ENCODE measurements at regions not wholly inside any gene's neighbourhood (a gene's known extent, or its start where the extent isn't known, plus 50 kb on each side); places are given as distances from the start of the nearest gene placed in this dataset.

DNA sequence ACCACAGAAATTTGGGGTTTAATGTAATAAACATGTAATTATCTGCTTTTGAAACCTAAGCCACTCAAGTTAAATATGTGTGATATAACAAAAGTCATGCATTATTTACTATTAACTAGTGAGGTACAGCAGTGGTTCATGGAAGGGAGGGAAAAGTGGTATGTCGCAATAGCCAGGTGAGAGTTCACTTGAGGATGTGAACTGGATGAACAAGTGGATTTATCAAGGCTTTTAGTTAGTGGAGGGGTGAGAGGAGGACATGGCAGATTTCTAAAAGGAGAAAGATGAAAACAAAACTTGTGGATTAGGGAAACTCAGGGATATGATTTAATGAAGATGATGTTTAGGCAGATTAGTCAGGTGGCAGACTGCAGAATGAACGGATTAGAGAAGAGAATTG lies 141.3 kb upstream of the NFIB start:
- BruUV-seq (replicated peaks), result no TSS peak
- Histone ChIP-seq H2AFZ (ENCODE audit: low read depth, low read length) (no peak overlapping the region), H3K4me2 (ENCODE audit: insufficient read depth, low read length) (no peak overlapping the region), H3K79me2 (ENCODE audit: control insufficient read depth, insufficient read depth, low read length) (no peaks in the 10 kb centered on the region), H3K9me3 (replicated peaks; ENCODE audit: control insufficient read depth, insufficient read depth, low read depth, low read length) (no peaks in the 10 kb centered on the region), H3K9me1 (ENCODE audit: control insufficient read depth, insufficient read depth, low read length) (no peaks in the 10 kb centered on the region), H3K27me3 (ENCODE audit: control insufficient read depth in 2 of 2, insufficient read depth in 2 of 2, low read length in 2 of 2) (no peaks in the 10 kb centered on the region; a peak in 1 of 5 replicates), H3K27ac (ENCODE audit: extremely low read depth, low read depth, low read length) (no peak overlapping the region), H4K20me1 (replicated peaks; ENCODE audit: control insufficient read depth, insufficient read depth, low read length) (no peaks in the 10 kb centered on the region), H3K36me3 (ENCODE audit: control insufficient read depth, insufficient read depth, low read length) (no peaks in the 10 kb centered on the region), H3K9ac (ENCODE audit: insufficient read depth in 1 of 2, low read depth in 2 of 2, low read length in 2 of 2) (no peak overlapping the region), H3K4me3 (no peak overlapping the region), H3K4me1 (replicated peaks in 1 of 2; ENCODE audit: control insufficient read depth in 2 of 2, insufficient read depth in 2 of 2, low read length in 2 of 2) (no peaks in the 10 kb centered on the region)
- FAIRE-seq (no peak), ATAC-seq (no peak), DNase-seq (ENCODE audit: extremely low read depth in 1 of 4, low spot score in 3 of 4) (no peak)
- WGBS (ENCODE audit: insufficient coverage, low coverage, missing lambda C conversion rate), result 16% methylated on average over 2 of the region's 2 CpGs
- intact Hi-C loops (cut with micrococcal nuclease), result no loop called here
- no peak for TF ChIP-seq ZNF696 (CRISPR knock-in tag; conservative IDR thresholded peaks at IDR 0.05)
- TF ChIP-seq CEBPB (tag; IDR thresholded peaks at IDR 0.05), result peak; percentile 75
- TF ChIP-seq CEBPG (CRISPR knock-in tag; IDR thresholded peaks at IDR 0.05), result no peak
- peak in 1 of 2 experiments; percentile 71; a peak in 2 of 4 replicates for TF ChIP-seq CEBPG (tag; conservative IDR thresholded peaks at IDR 0.05 in 1 of 2, IDR thresholded peaks at IDR 0.05 in 1 of 2)
- CTCF ChIA-PET (ENCODE audit: low intra/inter-chr PET ratio), result no interaction called here
- POLR2A ChIA-PET, result no interaction called here
- in situ Hi-C loops (cut with MboI), result no loop called here

DNA sequence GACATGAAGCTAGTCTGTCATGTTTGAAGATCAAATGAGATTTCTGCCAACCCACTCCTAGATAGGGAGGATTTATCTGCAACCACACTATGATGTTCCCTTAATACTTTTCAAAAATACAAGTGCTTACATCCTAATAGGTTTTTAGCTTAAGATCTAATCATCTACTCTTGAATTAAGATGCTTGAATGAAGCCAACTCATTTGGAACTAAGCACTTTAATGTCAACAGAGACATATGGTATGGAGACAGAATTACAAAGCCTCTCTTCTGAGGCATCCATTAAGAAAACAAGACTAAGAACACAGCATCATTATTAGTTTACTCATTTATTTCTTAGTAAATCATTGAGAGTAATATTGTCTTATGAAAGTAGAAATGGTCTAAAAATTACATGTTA lies 139.3 kb upstream of the NFIB start:
- Histone ChIP-seq H3K4me2 (ENCODE audit: insufficient read depth, low read length) (no peak overlapping the region), H3K9me3 (replicated peaks; ENCODE audit: control insufficient read depth, insufficient read depth, low read depth, low read length) (no peaks in the 10 kb centered on the region), H3K9ac (ENCODE audit: insufficient read depth in 1 of 2, low read depth in 2 of 2, low read length in 2 of 2) (no peak overlapping the region), H3K27ac (ENCODE audit: extremely low read depth, low read depth, low read length) (no peak overlapping the region), H3K9me1 (ENCODE audit: control insufficient read depth, insufficient read depth, low read length) (no peaks in the 10 kb centered on the region), H3K4me3 (no peak overlapping the region), H2AFZ (ENCODE audit: low read depth, low read length) (no peak overlapping the region), H3K36me3 (ENCODE audit: control insufficient read depth, insufficient read depth, low read length) (no peaks in the 10 kb centered on the region), H4K20me1 (replicated peaks; ENCODE audit: control insufficient read depth, insufficient read depth, low read length) (no peaks in the 10 kb centered on the region), H3K79me2 (ENCODE audit: control insufficient read depth, insufficient read depth, low read length) (no peaks in the 10 kb centered on the region), H3K27me3 (ENCODE audit: control insufficient read depth in 2 of 2, insufficient read depth in 2 of 2, low read length in 2 of 2) (no peaks in the 10 kb centered on the region; a peak in 1 of 5 replicates), H3K4me1 (replicated peaks in 1 of 2; ENCODE audit: control insufficient read depth in 2 of 2, insufficient read depth in 2 of 2, low read length in 2 of 2) (no peaks in the 10 kb centered on the region)
- ChIA-PET CTCF (ENCODE audit: low intra/inter-chr PET ratio) (no interaction called here), POLR2A (no interaction called here)
- DNase-seq (ENCODE audit: extremely low read depth in 1 of 4, low spot score in 3 of 4), result no peak
- intact Hi-C loops (cut with micrococcal nuclease) (no loop called here), in situ Hi-C loops (cut with MboI) (no loop called here)
- ATAC-seq, result no peak
- no peak for FAIRE-seq
- TF ChIP-seq STAG1 (CRISPR knock-in tag; IDR thresholded peaks at IDR 0.05; ENCODE audit: borderline replicate concordance) (no peak), KDM1A (IDR thresholded peaks at IDR 0.05) (no peak), ZSCAN32 (CRISPR knock-in tag; IDR thresholded peaks at IDR 0.05) (no peak), SIN3B (IDR thresholded peaks at IDR 0.05; ENCODE audit: low read depth) (no peak), SETDB1 (IDR thresholded peaks at IDR 0.05; ENCODE audit: low read length) (no peak), ZNF347 (CRISPR knock-in tag; IDR thresholded peaks at IDR 0.05; ENCODE audit: low read depth) (no peak)
- TF ChIP-seq, protein P1, sequence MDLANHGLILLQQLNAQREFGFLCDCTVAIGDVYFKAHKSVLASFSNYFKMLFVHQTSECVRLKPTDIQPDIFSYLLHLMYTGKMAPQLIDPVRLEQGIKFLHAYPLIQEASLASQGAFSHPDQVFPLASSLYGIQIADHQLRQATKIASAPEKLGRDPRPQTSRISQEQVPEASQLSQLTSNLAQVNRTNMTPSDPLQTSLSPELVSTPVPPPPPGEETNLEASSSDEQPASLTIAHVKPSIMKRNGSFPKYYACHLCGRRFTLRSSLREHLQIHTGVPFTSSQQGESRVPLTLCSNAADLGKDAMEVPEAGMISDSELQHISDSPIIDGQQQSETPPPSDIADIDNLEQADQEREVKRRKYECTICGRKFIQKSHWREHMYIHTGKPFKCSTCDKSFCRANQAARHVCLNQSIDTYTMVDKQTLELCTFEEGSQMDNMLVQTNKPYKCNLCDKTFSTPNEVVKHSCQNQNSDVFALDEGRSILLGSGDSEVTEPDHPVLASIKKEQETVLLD (IDR thresholded peaks at IDR 0.05), result no peak
- BruUV-seq (replicated peaks), result no TSS peak

All from K562 (cell line).